Panc1 (cell line): ENCODE measurements at regions not wholly inside any gene's neighbourhood (a gene's known extent, or its start where the extent isn't known, plus 50 kb on each side); places are given as distances from the start of the nearest gene placed in this dataset.

Experiments used
- ATAC-seq: fragments of 200-7000 bp; cut with Tn5 transposase; 2 replicates; pipeline ENCODE4 v1.9.1; 2020; ENCODE audit warnings: mild to moderate bottlenecking, moderate library complexity
- BruUV-seq: library from RNA; stranded (reverse); fragments of 400-500 nt; replicated peaks from 2 replicates; lab custom pipeline; 2021; lab: Mats Ljungman, UMichigan
- CTCF ChIA-PET: fragments of 300-600 bp; sonication (Branson Sonifier 250); formaldehyde crosslinking; loops from one replicate; lab custom pipeline; 2022; ENCODE audit warnings: antibody characterized with exemption; lab: Charles Lee
- POLR2A ChIA-PET: fragments of 300-600 bp; sonication (Branson Sonifier 250); formaldehyde crosslinking; loops from one replicate; lab custom pipeline; 2022; ENCODE audit warnings: antibody characterized with exemption; lab: Charles Lee
- DNase-seq: peaks from one replicate; pipeline ENCODE4 v3.0.0-alpha.2; 2010; ENCODE audit warnings: low read depth, low spot score
- H3K27ac ChIP-seq: 2 replicates; pipeline ENCODE4 v1.5.1; 2011; ENCODE audit warnings: mild to moderate bottlenecking, low read length, inconsistent platforms
- H3K27me3 ChIP-seq: fragments of 200-500 bp; sonication (Bioruptor generic); 2 replicates; pipeline ENCODE4 v1.6.0; 2014; ENCODE audit warnings: low read length, inconsistent platforms; ENCODE audit not compliant: control insufficient read depth, insufficient read depth
- H3K36me3 ChIP-seq: fragments of 200-500 bp; sonication (Bioruptor generic); 2 replicates; pipeline ENCODE4 v1.5.1; 2014; ENCODE audit warnings: inconsistent platforms, mild to moderate bottlenecking, low read length, moderate library complexity; ENCODE audit not compliant: control insufficient read depth, insufficient read depth
- H3K4me1 ChIP-seq: 2 replicates; pipeline ENCODE4 v1.5.1; 2011; ENCODE audit warnings: inconsistent platforms, mild to moderate bottlenecking, low read length, moderate library complexity; ENCODE audit not compliant: control insufficient read depth, insufficient read depth
- H3K4me3 ChIP-seq, 2 experiments: 2 replicates each; pipeline ENCODE4 v1.5.1; 2011 to 2012; ENCODE audit warnings: low read depth in 2 of 2, low read length in 2 of 2, mild to moderate bottlenecking in 2 of 2, inconsistent platforms in 1 of 2, moderate library complexity in 1 of 2
- H3K9me3 ChIP-seq: fragments of 200-500 bp; sonication (Bioruptor generic); 2 replicates; pipeline ENCODE4 v1.5.1; 2014; ENCODE audit warnings: low read depth, mild to moderate bottlenecking, inconsistent platforms, low read length, moderate library complexity; ENCODE audit not compliant: control insufficient read depth, insufficient read depth
- POLR2AphosphoS5 ChIP-seq: IDR thresholded peaks from 2 replicates; pipeline ENCODE4 v1.6.1; 2012; ENCODE audit warnings: mild to moderate bottlenecking, low read depth, low read length, moderate library complexity
- SIN3A ChIP-seq: IDR thresholded peaks from 2 replicates; pipeline ENCODE4 v1.6.1; 2012; ENCODE audit warnings: low read depth, mild to moderate bottlenecking, low read length, moderate library complexity, borderline replicate concordance; ENCODE audit not compliant: insufficient read depth
- TCF7L2 ChIP-seq: IDR thresholded peaks from 2 replicates; pipeline ENCODE4 v1.6.1; 2011; ENCODE audit warnings: mild to moderate bottlenecking, low read depth, low read length, inconsistent platforms
- in situ Hi-C: cut with HindIII; loops from 2 replicates; pipeline ENCODE4 v1.10.0; 2016; ENCODE audit warnings: low sequenced_read_pairs, low pct_unique_long_range_greater_than_20kb
- intact Hi-C: fragments of 100-400 bp; cut with micrococcal nuclease; formaldehyde crosslinking; loops from one replicate; pipeline ENCODE4 v1.10.0; 2022; ENCODE audit not compliant: unreplicated experiment
- TF ChIP-seq, protein P1 (sequence below), 2 experiments: IDR thresholded peaks; 2 replicates each; pipeline ENCODE4 v1.6.1; 2011 to 2012; ENCODE audit warnings: low read depth in 2 of 2, control low read depth in 1 of 2, low read length in 1 of 2, mild to moderate bottlenecking in 1 of 2, moderate library complexity in 1 of 2; ENCODE audit not compliant: insufficient read depth in 1 of 2
- TF ChIP-seq, protein P2 (sequence below): fragments of 450-650 bp; IDR thresholded peaks from 2 replicates; pipeline ENCODE4 v1.5.1; 2017; ENCODE audit warnings: mild to moderate bottlenecking

DNA sequence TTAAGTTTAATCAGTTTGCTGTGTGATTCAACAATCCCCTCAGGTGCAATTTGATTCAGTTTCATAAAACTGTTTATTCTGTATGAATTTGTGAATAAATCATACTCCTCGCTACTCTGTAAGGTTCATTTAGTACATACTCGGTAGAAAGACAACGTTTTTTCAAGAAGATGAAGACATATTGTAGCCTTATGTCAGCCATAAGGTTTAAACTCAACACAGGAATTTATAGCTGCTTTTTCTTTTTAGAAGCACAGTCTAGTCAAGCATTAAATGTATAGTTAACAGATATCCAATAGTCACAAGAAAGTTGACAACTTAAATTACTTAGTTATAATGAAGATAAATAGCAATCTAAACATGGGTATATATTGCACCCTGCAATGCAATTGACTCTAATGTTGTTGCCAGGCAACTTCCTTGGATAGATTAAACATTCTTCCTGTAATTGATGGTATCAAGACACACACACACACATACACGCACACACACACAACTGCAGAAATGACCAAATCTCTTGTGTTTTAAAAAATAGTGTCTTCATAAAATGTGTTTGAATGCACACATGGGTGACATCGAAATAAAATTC is 151.5 kb upstream of the MGAT4C start:
- no peak overlapping the region for H3K27ac ChIP-seq
- TF ChIP-seq POLR2AphosphoS5 (no peak), TCF7L2 (no peak)
- TF ChIP-seq, protein P1, sequence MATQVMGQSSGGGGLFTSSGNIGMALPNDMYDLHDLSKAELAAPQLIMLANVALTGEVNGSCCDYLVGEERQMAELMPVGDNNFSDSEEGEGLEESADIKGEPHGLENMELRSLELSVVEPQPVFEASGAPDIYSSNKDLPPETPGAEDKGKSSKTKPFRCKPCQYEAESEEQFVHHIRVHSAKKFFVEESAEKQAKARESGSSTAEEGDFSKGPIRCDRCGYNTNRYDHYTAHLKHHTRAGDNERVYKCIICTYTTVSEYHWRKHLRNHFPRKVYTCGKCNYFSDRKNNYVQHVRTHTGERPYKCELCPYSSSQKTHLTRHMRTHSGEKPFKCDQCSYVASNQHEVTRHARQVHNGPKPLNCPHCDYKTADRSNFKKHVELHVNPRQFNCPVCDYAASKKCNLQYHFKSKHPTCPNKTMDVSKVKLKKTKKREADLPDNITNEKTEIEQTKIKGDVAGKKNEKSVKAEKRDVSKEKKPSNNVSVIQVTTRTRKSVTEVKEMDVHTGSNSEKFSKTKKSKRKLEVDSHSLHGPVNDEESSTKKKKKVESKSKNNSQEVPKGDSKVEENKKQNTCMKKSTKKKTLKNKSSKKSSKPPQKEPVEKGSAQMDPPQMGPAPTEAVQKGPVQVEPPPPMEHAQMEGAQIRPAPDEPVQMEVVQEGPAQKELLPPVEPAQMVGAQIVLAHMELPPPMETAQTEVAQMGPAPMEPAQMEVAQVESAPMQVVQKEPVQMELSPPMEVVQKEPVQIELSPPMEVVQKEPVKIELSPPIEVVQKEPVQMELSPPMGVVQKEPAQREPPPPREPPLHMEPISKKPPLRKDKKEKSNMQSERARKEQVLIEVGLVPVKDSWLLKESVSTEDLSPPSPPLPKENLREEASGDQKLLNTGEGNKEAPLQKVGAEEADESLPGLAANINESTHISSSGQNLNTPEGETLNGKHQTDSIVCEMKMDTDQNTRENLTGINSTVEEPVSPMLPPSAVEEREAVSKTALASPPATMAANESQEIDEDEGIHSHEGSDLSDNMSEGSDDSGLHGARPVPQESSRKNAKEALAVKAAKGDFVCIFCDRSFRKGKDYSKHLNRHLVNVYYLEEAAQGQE (IDR thresholded peaks at IDR 0.05; ENCODE audit: insufficient read depth in 1 of 2, low read depth in 2 of 2, low read length in 1 of 2), result no peak
- no peaks in the 10 kb centered on the region for H3K9me3 ChIP-seq
- no peaks in the 10 kb centered on the region for H3K4me1 ChIP-seq
- ATAC-seq (no peak), DNase-seq (no peak)
- ChIA-PET POLR2A (no interaction called here), CTCF (no interaction called here)
- no peaks in the 10 kb centered on the region for H3K27me3 ChIP-seq
- no peak overlapping the region for H3K4me3 ChIP-seq
- no peaks in the 10 kb centered on the region for H3K36me3 ChIP-seq
- no TSS peak for BruUV-seq
- in situ Hi-C loops, result no loop called here
- intact Hi-C loops, result no loop called here

DNA sequence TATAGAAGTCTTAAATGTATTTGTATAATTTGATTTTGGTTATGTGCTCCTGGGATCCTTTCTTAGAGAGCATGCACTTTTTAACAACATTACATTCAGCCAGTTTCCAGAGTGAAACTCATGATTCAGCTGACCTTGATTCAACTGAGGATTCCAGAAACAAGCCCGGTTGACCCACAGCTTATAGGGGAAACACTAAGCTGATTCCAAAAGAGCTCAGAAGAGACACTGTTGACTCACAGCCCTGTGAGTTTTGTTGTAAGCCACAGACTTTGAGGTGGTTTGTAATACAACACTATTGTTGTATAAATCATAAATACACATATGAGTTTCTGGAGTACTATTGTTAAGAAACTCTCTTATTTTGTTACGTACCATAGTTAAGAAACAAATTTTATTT is 133.8 kb upstream of the MGAT4C start:
- H3K36me3 ChIP-seq, result no peaks in the 10 kb centered on the region
- no peak overlapping the region for H3K4me3 ChIP-seq
- intact Hi-C loops (no loop called here), in situ Hi-C loops (no loop called here)
- ChIA-PET POLR2A (no interaction called here), CTCF (no interaction called here)
- no peak for ATAC-seq
- H3K4me1 ChIP-seq, result no peaks in the 10 kb centered on the region
- no TSS peak for BruUV-seq
- H3K27ac ChIP-seq, result no peak overlapping the region
- no peak for DNase-seq
- H3K27me3 ChIP-seq, result no peaks in the 10 kb centered on the region
- H3K9me3 ChIP-seq, result no peaks in the 10 kb centered on the region
- TF ChIP-seq, protein P1 (IDR thresholded peaks at IDR 0.05; ENCODE audit: insufficient read depth in 1 of 2, low read depth in 2 of 2, low read length in 1 of 2), result no peak
- TF ChIP-seq TCF7L2 (no peak), POLR2AphosphoS5 (no peak), SIN3A (no peak)
- TF ChIP-seq, protein P2, sequence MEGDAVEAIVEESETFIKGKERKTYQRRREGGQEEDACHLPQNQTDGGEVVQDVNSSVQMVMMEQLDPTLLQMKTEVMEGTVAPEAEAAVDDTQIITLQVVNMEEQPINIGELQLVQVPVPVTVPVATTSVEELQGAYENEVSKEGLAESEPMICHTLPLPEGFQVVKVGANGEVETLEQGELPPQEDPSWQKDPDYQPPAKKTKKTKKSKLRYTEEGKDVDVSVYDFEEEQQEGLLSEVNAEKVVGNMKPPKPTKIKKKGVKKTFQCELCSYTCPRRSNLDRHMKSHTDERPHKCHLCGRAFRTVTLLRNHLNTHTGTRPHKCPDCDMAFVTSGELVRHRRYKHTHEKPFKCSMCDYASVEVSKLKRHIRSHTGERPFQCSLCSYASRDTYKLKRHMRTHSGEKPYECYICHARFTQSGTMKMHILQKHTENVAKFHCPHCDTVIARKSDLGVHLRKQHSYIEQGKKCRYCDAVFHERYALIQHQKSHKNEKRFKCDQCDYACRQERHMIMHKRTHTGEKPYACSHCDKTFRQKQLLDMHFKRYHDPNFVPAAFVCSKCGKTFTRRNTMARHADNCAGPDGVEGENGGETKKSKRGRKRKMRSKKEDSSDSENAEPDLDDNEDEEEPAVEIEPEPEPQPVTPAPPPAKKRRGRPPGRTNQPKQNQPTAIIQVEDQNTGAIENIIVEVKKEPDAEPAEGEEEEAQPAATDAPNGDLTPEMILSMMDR, result no peak
